Ishikawa (cell line): ENCODE measurements at regions not wholly inside any gene's neighbourhood (a gene's known extent, or its start where the extent isn't known, plus 50 kb on each side); places are given as distances from the start of the nearest gene placed in this dataset.

ENCODE experiments used
- CREB1 ChIP-seq: IDR thresholded peaks from 2 replicates; pipeline ENCODE4 v1.6.1; 2012; ENCODE audit warnings: low read depth
- EP300 ChIP-seq: IDR thresholded peaks from 2 replicates; pipeline ENCODE4 v1.6.1; 2012; ENCODE audit warnings: borderline replicate concordance
- TAF1 ChIP-seq: IDR thresholded peaks from 2 replicates; pipeline ENCODE4 v1.6.1; 2012; ENCODE audit warnings: low read depth, mild to moderate bottlenecking
- ZBTB7A ChIP-seq: IDR thresholded peaks from 2 replicates; pipeline ENCODE4 v1.6.1; 2012; ENCODE audit warnings: low read depth
- TF ChIP-seq, protein P1 (sequence below): IDR thresholded peaks from 2 replicates; pipeline ENCODE4 v1.6.1; 2012
- TF ChIP-seq, protein P2 (sequence below): IDR thresholded peaks from 2 replicates; pipeline ENCODE4 v1.6.1; 2012

DNA sequence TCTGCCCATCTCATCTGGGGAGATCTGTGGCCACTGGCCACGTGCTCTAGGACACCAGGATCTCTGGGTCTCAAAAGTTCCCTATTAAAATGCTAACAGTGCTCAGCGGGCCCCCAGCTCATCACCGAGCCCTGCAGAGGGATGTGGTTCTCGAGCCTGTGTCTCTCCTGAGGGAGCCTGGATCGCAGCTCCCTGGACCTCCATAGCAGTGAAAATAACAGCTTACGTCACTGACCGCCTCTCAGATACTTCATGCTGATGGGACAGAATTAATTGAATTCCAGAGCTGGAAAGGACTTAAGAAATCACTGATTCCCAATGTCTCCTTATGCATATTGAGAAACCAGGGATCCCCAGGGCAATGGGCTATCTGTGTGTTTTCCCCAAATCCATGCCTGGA, 90.0 kb downstream of the GALR1 start:
- TF ChIP-seq TAF1 (no peak), CREB1 (no peak), EP300 (no peak), ZBTB7A (no peak)
- TF ChIP-seq, protein P1, sequence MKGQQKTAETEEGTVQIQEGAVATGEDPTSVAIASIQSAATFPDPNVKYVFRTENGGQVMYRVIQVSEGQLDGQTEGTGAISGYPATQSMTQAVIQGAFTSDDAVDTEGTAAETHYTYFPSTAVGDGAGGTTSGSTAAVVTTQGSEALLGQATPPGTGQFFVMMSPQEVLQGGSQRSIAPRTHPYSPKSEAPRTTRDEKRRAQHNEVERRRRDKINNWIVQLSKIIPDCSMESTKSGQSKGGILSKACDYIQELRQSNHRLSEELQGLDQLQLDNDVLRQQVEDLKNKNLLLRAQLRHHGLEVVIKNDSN: no peak
- TF ChIP-seq, protein P2, sequence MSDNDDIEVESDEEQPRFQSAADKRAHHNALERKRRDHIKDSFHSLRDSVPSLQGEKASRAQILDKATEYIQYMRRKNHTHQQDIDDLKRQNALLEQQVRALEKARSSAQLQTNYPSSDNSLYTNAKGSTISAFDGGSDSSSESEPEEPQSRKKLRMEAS: no peak
